Uterus (tissue), 2 donors: ENCODE measurements at regions not wholly inside any gene's neighbourhood (a gene's known extent, or its start where the extent isn't known, plus 50 kb on each side); places are given as distances from the start of the nearest gene placed in this dataset.

ENCODE experiments used
- CTCF ChIP-seq, 4 experiments: fragments of 200-600 bp in 2 of 4; fragments of 450-650 bp in 2 of 4; sonication (generic) in 2 of 4; IDR thresholded peaks; one replicate each; pipeline ENCODE4 v1.5.1; 2016 to 2019; ENCODE audit warnings: antibody characterized with exemption in 4 of 4, mild to moderate bottlenecking in 2 of 4, moderate library complexity in 1 of 4
- POLR2A ChIP-seq, 2 donors: fragments of 450-650 bp; IDR thresholded peaks; one replicate each; pipeline ENCODE4 v1.6.1; 2016; ENCODE audit warnings: antibody characterized with exemption in 2 of 2, mild to moderate bottlenecking in 1 of 2, moderate library complexity in 1 of 2

- TF ChIP-seq CTCF (IDR thresholded peaks at IDR 0.05): no peak
- no peak for TF ChIP-seq POLR2A (IDR thresholded peaks at IDR 0.05)
Observed at GRCh38 chr6:44037847-44038542, 89.3 kb downstream of the MRPL14 start.
